Ectodermal cell (in vitro differentiated cells): ENCODE measurements at regions not wholly inside any gene's neighbourhood (a gene's known extent, or its start where the extent isn't known, plus 50 kb on each side); places are given as distances from the start of the nearest gene placed in this dataset.

Experiments
- H3K27ac ChIP-seq: 2 replicates; pipeline ENCODE4 v1.7.0; 2013; ENCODE audit warnings: mild to moderate bottlenecking, low read depth, low read length; ENCODE audit not compliant: insufficient read depth, poor library complexity, severe bottlenecking
- H3K27me3 ChIP-seq: 2 replicates; pipeline ENCODE4 v1.7.0; 2013; ENCODE audit warnings: mild to moderate bottlenecking, low read length; ENCODE audit not compliant: insufficient read depth, control insufficient read depth, poor library complexity, severe bottlenecking
- H3K36me3 ChIP-seq: one replicate; pipeline ENCODE4 v1.7.0; 2013; ENCODE audit warnings: low read length; ENCODE audit not compliant: control insufficient read depth, insufficient read depth
- H3K4me1 ChIP-seq: one replicate; pipeline ENCODE4 v1.7.0; 2013; ENCODE audit warnings: low read length; ENCODE audit not compliant: control insufficient read depth, insufficient read depth
- H3K4me3 ChIP-seq: 2 replicates; pipeline ENCODE4 v1.7.0; 2013; ENCODE audit warnings: low read depth, low read length, control low read depth; ENCODE audit not compliant: insufficient read depth
- H3K9me3 ChIP-seq: 2 replicates; pipeline ENCODE4 v1.7.0; 2013; ENCODE audit warnings: mild to moderate bottlenecking, low read length, moderate library complexity; ENCODE audit not compliant: control insufficient read depth
- WGBS, 2 experiments: methylation state at CpG; one replicate each; pipeline ENCODE4 v1.1.7; 2013; ENCODE audit warnings: missing lambda C conversion rate in 2 of 2; 5-methylcytosine and 5-hydroxymethylcytosine counted together

DNA sequence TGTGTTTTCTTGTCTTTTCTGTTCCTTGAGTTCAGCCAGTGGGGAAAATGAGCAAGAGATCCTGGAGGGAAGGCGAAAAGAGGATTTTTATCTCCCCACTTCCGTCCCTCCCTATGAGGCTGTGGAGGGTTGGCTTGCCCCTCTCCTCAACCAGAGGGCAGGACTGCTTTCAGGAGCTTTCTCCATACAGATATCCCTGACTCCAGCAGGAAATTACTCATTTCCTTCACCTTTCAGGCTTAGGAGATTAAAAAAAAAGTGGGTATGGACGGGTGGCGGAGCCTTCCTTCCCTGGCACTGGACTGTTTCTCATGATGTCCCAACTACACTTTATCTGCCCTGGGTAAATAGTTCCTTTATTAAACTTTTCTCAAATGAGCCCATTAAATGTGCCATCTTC lies 241.2 kb downstream of the FRK start:
- Histone ChIP-seq H3K4me1 (no peaks in the 10 kb centered on the region), H3K27ac (no peak overlapping the region), H3K36me3 (no peaks in the 10 kb centered on the region), H3K9me3 (no peaks in the 10 kb centered on the region), H3K27me3 (no peaks in the 10 kb centered on the region), H3K4me3 (no peak overlapping the region)
- 68 to 73% methylated on average over 4 of the region's 4 CpGs for WGBS, 2 experiments

GRCh38 chr6:115817161-115817560 lies 243.5 kb downstream of the FRK start:
- H3K27ac ChIP-seq, result no peak overlapping the region
- H3K9me3 ChIP-seq, result no peaks in the 10 kb centered on the region
- H3K4me3 ChIP-seq, result no peak overlapping the region
- no peaks in the 10 kb centered on the region for H3K4me1 ChIP-seq
- H3K36me3 ChIP-seq, result no peaks in the 10 kb centered on the region
- WGBS, 2 experiments, result 74 to 82% methylated on average over 2 of the region's 2 CpGs
- H3K27me3 ChIP-seq, result no peaks in the 10 kb centered on the region

GRCh38 chr6:115814907-115815306 lies 245.8 kb downstream of the FRK start:
- Histone ChIP-seq H3K4me3 (no peak overlapping the region), H3K4me1 (no peaks in the 10 kb centered on the region), H3K36me3 (no peaks in the 10 kb centered on the region), H3K27ac (no peak overlapping the region), H3K9me3 (no peaks in the 10 kb centered on the region), H3K27me3 (no peaks in the 10 kb centered on the region)
- whole genome bisulfite sequencing, 2 experiments, result 90 to 94% methylated on average over 1 of the region's 1 CpG

- no peaks in the 10 kb centered on the region for H3K4me1 ChIP-seq
- H3K27ac ChIP-seq, result no peak overlapping the region
- H3K4me3 ChIP-seq, result no peak overlapping the region
- H3K27me3 ChIP-seq, result no peaks in the 10 kb centered on the region
- no peaks in the 10 kb centered on the region for H3K9me3 ChIP-seq
- WGBS, 2 experiments, result 91 to 93% methylated on average over 5 of the region's 5 CpGs
- H3K36me3 ChIP-seq, result no peaks in the 10 kb centered on the region
These were observed 249.2 kb downstream of the FRK start for GRCh38 chr6:115811541-115811940.

DNA sequence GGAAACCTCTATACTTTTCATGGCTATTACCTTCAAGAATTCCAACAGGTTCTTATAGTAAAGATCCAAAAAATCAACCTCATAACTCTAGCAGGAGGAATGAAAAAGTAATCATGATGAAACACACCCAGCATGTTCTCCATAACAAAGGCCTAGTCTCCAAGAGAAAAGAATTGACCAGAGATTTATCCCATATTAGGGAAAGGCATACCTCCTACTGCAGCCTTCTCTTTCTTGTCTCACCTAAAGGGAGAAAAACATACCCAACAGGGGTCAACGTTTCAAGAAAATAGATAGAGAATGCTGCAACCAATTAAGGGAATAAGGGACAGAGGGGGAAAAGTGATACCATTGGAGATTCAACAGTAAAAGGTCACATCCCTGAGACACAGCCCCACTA lies 262.5 kb downstream of the FRK start:
- WGBS, 2 experiments, result 0 to 30% methylated on average over 1 of the region's 1 CpG
- H3K9me3 ChIP-seq, result no peaks in the 10 kb centered on the region
- H3K4me1 ChIP-seq, result no peaks in the 10 kb centered on the region
- no peaks in the 10 kb centered on the region for H3K27me3 ChIP-seq
- no peak overlapping the region for H3K4me3 ChIP-seq
- H3K27ac ChIP-seq, result no peak overlapping the region
- H3K36me3 ChIP-seq, result no peaks in the 10 kb centered on the region

- H3K27me3 ChIP-seq, result no peaks in the 10 kb centered on the region
- H3K9me3 ChIP-seq, result no peaks in the 10 kb centered on the region
- no peaks in the 10 kb centered on the region for H3K4me1 ChIP-seq
- 43 to 45% methylated on average over 1 of the region's 1 CpG for WGBS, 2 experiments
- no peak overlapping the region for H3K4me3 ChIP-seq
- no peak overlapping the region for H3K27ac ChIP-seq
- H3K36me3 ChIP-seq, result no peaks in the 10 kb centered on the region
These were observed 263.9 kb downstream of the FRK start for GRCh38 chr6:115796829-115797228.

GRCh38 chr6:115796061-115796460 lies 264.6 kb downstream of the FRK start:
- H3K27ac ChIP-seq, result no peak overlapping the region
- 86 to 92% methylated on average over 1 to 2 of the region's 2 CpGs for WGBS, 2 experiments

GRCh38 chr6:115783402-115784061 lies 277.2 kb downstream of the FRK start:
- Histone ChIP-seq H3K36me3 (no peaks in the 10 kb centered on the region), H3K4me3 (no peak overlapping the region), H3K27ac (no peak overlapping the region), H3K9me3 (no peaks in the 10 kb centered on the region), H3K27me3 (no peaks in the 10 kb centered on the region), H3K4me1 (no peaks in the 10 kb centered on the region)
- WGBS, 2 experiments, result 92 to 98% methylated on average over 3 of the region's 3 CpGs

More at GRCh38 chr6:115796061-115796460, 264.6 kb downstream of the FRK start:
- H3K4me1 ChIP-seq, result no peaks in the 10 kb centered on the region
- H3K4me3 ChIP-seq, result no peak overlapping the region
- H3K27me3 ChIP-seq, result no peaks in the 10 kb centered on the region
- no peaks in the 10 kb centered on the region for H3K36me3 ChIP-seq
- H3K9me3 ChIP-seq, result no peaks in the 10 kb centered on the region

- H3K27me3 ChIP-seq, result no peaks in the 10 kb centered on the region
- H3K27ac ChIP-seq, result no peak overlapping the region
- H3K9me3 ChIP-seq, result no peaks in the 10 kb centered on the region
- H3K4me3 ChIP-seq, result no peak overlapping the region
- H3K4me1 ChIP-seq, result no peaks in the 10 kb centered on the region
- no peaks in the 10 kb centered on the region for H3K36me3 ChIP-seq
- WGBS, 2 experiments, result 87 to 92% methylated on average over 3 of the region's 3 CpGs
These were observed 278.1 kb downstream of the FRK start for GRCh38 chr6:115782612-115783011.

- no peaks in the 10 kb centered on the region for H3K9me3 ChIP-seq
- no peak overlapping the region for H3K27ac ChIP-seq
- no peaks in the 10 kb centered on the region for H3K27me3 ChIP-seq
- H3K4me3 ChIP-seq, result no peak overlapping the region
- H3K36me3 ChIP-seq, result no peaks in the 10 kb centered on the region
- WGBS, 2 experiments, result 93% methylated on average over 2 of the region's 3 CpGs; no CpG with 5 or more reads in 1 of the 2 experiments
- H3K4me1 ChIP-seq, result no peaks in the 10 kb centered on the region
These were observed 286.9 kb downstream of the FRK start for GRCh38 chr6:115773741-115774140.

GRCh38 chr6:115770851-115771250 lies 289.8 kb downstream of the FRK start:
- WGBS, 2 experiments, result 74 to 79% methylated on average over 7 of the region's 7 CpGs
- H3K4me1 ChIP-seq, result no peaks in the 10 kb centered on the region
- H3K4me3 ChIP-seq, result no peak overlapping the region
- no peaks in the 10 kb centered on the region for H3K36me3 ChIP-seq
- no peaks in the 10 kb centered on the region for H3K9me3 ChIP-seq
- H3K27me3 ChIP-seq, result no peaks in the 10 kb centered on the region
- H3K27ac ChIP-seq, result no peak overlapping the region
